ENCODE measurements at regions not wholly inside any gene's neighbourhood (a gene's known extent, or its start where the extent isn't known, plus 50 kb on each side); places are given as distances from the start of the nearest gene placed in this dataset.

GRCh38 chr3:18843188-18843587, 305.1 kb upstream of the KCNH8 start:
- no peaks in the 10 kb centered on the region for H3K36me3 Mint-ChIP-seq
- Histone ChIP-seq H3K27ac (no peak overlapping the region), H3K36me3 (no peaks in the 10 kb centered on the region), H3K27me3 (no peaks in the 10 kb centered on the region), H3K4me1 (no peaks in the 10 kb centered on the region), H3F3A (ENCODE audit: low read depth) (no peaks in the 10 kb centered on the region), H3K9me3 (ENCODE audit: low read depth) (no peaks in the 10 kb centered on the region), H3K4me3 (no peak overlapping the region), H3K4me2 (no peak overlapping the region), H3K9ac (no peak overlapping the region), H2AFZ (replicated peaks) (no peak overlapping the region), H4K20me1 (ENCODE audit: low read depth) (no peaks in the 10 kb centered on the region), H3K79me2 (ENCODE audit: low read depth) (no peaks in the 10 kb centered on the region)
- no peaks in the 10 kb centered on the region for H3K9me3 Mint-ChIP-seq
- no peak overlapping the region for H3K4me3 Mint-ChIP-seq
- no peaks in the 10 kb centered on the region for H3K27me3 Mint-ChIP-seq (ENCODE audit: insufficient read depth, low read depth)
- no peak overlapping the region for H3K27ac Mint-ChIP-seq
- DNase-seq (ENCODE audit: low spot score), result no peak
- no peaks in the 10 kb centered on the region for H3K4me1 Mint-ChIP-seq
- no peak for TF ChIP-seq EZH2phosphoT487 (IDR thresholded peaks at IDR 0.05)
- TF ChIP-seq EZH2 (IDR thresholded peaks at IDR 0.05), result no peak
- TF ChIP-seq CTCF (IDR thresholded peaks at IDR 0.05), result no peak

GRCh38 chr3:18841422-18842343, 306.6 kb upstream of the KCNH8 start:
- Mint-ChIP-seq H3K36me3 (no peaks in the 10 kb centered on the region), H3K27ac (no peak overlapping the region), H3K4me1 (no peaks in the 10 kb centered on the region), H3K27me3 (ENCODE audit: insufficient read depth, low read depth) (no peaks in the 10 kb centered on the region), H3K9me3 (no peaks in the 10 kb centered on the region), H3K4me3 (no peak overlapping the region)
- no peaks in the 10 kb centered on the region for H3F3A ChIP-seq (ENCODE audit: low read depth)
- no peak overlapping the region for H3K9ac ChIP-seq
- no peak overlapping the region for H3K4me3 ChIP-seq
- TF ChIP-seq EZH2phosphoT487 (IDR thresholded peaks at IDR 0.05) (no peak), EZH2 (IDR thresholded peaks at IDR 0.05) (no peak), CTCF (IDR thresholded peaks at IDR 0.05) (no peak)
- H3K4me1 ChIP-seq, result no peaks in the 10 kb centered on the region
- no peaks in the 10 kb centered on the region for H4K20me1 ChIP-seq (ENCODE audit: low read depth)
- H3K79me2 ChIP-seq (ENCODE audit: low read depth), result no peaks in the 10 kb centered on the region
- H3K36me3 ChIP-seq, result no peaks in the 10 kb centered on the region
- no peak overlapping the region for H2AFZ ChIP-seq (replicated peaks)
- DNase-seq (ENCODE audit: low spot score), result no peak
- H3K9me3 ChIP-seq (ENCODE audit: low read depth), result no peaks in the 10 kb centered on the region
- H3K4me2 ChIP-seq, result no peak overlapping the region
- H3K27ac ChIP-seq, result no peak overlapping the region
- H3K27me3 ChIP-seq, result no peaks in the 10 kb centered on the region

GRCh38 chr3:18840535-18841137, 307.7 kb upstream of the KCNH8 start:
- Histone ChIP-seq H3K36me3 (no peaks in the 10 kb centered on the region), H2AFZ (replicated peaks) (no peak overlapping the region), H3K9ac (no peak overlapping the region), H3K9me3 (ENCODE audit: low read depth) (no peaks in the 10 kb centered on the region), H3K4me3 (no peak overlapping the region), H3K79me2 (ENCODE audit: low read depth) (no peaks in the 10 kb centered on the region), H3K27me3 (no peaks in the 10 kb centered on the region), H3K4me1 (no peaks in the 10 kb centered on the region), H3F3A (ENCODE audit: low read depth) (no peaks in the 10 kb centered on the region), H3K27ac (no peak overlapping the region), H3K4me2 (no peak overlapping the region), H4K20me1 (ENCODE audit: low read depth) (no peaks in the 10 kb centered on the region)
- H3K27ac Mint-ChIP-seq, result no peak overlapping the region
- no peaks in the 10 kb centered on the region for H3K9me3 Mint-ChIP-seq
- H3K27me3 Mint-ChIP-seq (ENCODE audit: insufficient read depth, low read depth), result no peaks in the 10 kb centered on the region
- H3K36me3 Mint-ChIP-seq, result no peaks in the 10 kb centered on the region
- DNase-seq (ENCODE audit: low spot score), result no peak
- no peak for TF ChIP-seq EZH2phosphoT487 (IDR thresholded peaks at IDR 0.05)
- no peak for TF ChIP-seq EZH2 (IDR thresholded peaks at IDR 0.05)
- TF ChIP-seq CTCF (IDR thresholded peaks at IDR 0.05), result no peak
- no peak overlapping the region for H3K4me3 Mint-ChIP-seq
- H3K4me1 Mint-ChIP-seq, result no peaks in the 10 kb centered on the region

All from neural progenitor cell (in vitro differentiated cells).